GM12878 (cell line): ENCODE measurements at regions not wholly inside any gene's neighbourhood (a gene's known extent, or its start where the extent isn't known, plus 50 kb on each side); places are given as distances from the start of the nearest gene placed in this dataset.
A peak's percentile ranks its signal among the peaks of the same experiment; 100 is the strongest.

Experiments used
- CBX3 ChIP-seq: fragments of 200-600 bp; sonication (generic); IDR thresholded peaks from 2 replicates; pipeline ENCODE4 v1.6.1; 2016; ENCODE audit warnings: low read depth, borderline replicate concordance
- FOS ChIP-seq: IDR thresholded peaks from 3 replicates; pipeline ENCODE4 v1.6.1; 2011; ENCODE audit warnings: borderline replicate concordance; ENCODE audit not compliant: insufficient read length; ENCODE audit errors: extremely low read depth
- FOXK2 ChIP-seq: fragments of 450-650 bp; IDR thresholded peaks from 2 replicates; pipeline ENCODE4 v1.6.1; 2017; ENCODE audit warnings: mild to moderate bottlenecking, moderate library complexity
- HDAC2 ChIP-seq: fragments of 200-600 bp; sonication (generic); IDR thresholded peaks from 2 replicates; pipeline ENCODE4 v1.6.1; 2017
- IRF4 ChIP-seq: IDR thresholded peaks from 2 replicates; pipeline ENCODE4 v1.6.1; 2011; ENCODE audit warnings: low read depth, low read length
- KLF5 ChIP-seq: fragments of 450-650 bp; IDR thresholded peaks from 2 replicates; pipeline ENCODE4 v1.6.1; 2014; ENCODE audit warnings: mild to moderate bottlenecking; ENCODE audit not compliant: partially characterized antibody
- LARP7 ChIP-seq: fragments of 450-650 bp; IDR thresholded peaks from 2 replicates; pipeline ENCODE4 v1.6.1; 2017; ENCODE audit warnings: mild to moderate bottlenecking
- MEF2A ChIP-seq: IDR thresholded peaks from 2 replicates; pipeline ENCODE4 v1.6.1; 2011; ENCODE audit warnings: low read depth, mild to moderate bottlenecking, low read length, moderate library complexity; ENCODE audit not compliant: insufficient read depth
- MXI1 ChIP-seq: fragments of 150-350 bp; IDR thresholded peaks from 2 replicates; pipeline ENCODE4 v1.6.1; 2011; ENCODE audit warnings: low read depth, mild to moderate bottlenecking, inconsistent platforms, low read length, improper control_type of control experiment
- NFIC ChIP-seq: IDR thresholded peaks from 2 replicates; pipeline ENCODE4 v1.6.1; 2012; ENCODE audit warnings: low read depth, mild to moderate bottlenecking, inconsistent platforms, low read length, moderate library complexity
- SIX5 ChIP-seq: IDR thresholded peaks from 2 replicates; pipeline ENCODE4 v1.6.1; 2011; ENCODE audit warnings: mild to moderate bottlenecking, low read depth, low read length, moderate library complexity; ENCODE audit not compliant: severe bottlenecking
- SMC3 ChIP-seq: IDR thresholded peaks from 2 replicates; pipeline ENCODE4 v1.6.1; 2011; ENCODE audit warnings: low read length, improper control_type of control experiment, borderline replicate concordance
- YBX1 ChIP-seq: fragments of 450-650 bp; IDR thresholded peaks from 2 replicates; pipeline ENCODE4 v1.6.1; 2016; ENCODE audit warnings: antibody characterized with exemption
- ZNF24 ChIP-seq: fragments of 450-650 bp; IDR thresholded peaks from 2 replicates; pipeline ENCODE4 v1.6.1; 2017; ENCODE audit warnings: antibody characterized with exemption, mild to moderate bottlenecking
- TF ChIP-seq, protein P1 (sequence below): fragments of 450-650 bp; IDR thresholded peaks from 2 replicates; pipeline ENCODE4 v1.6.1; 2018; ENCODE audit warnings: mild to moderate bottlenecking, low read depth, moderate library complexity; ENCODE audit not compliant: partially characterized antibody
- TF ChIP-seq, protein P2 (sequence below): IDR thresholded peaks from 2 replicates; pipeline ENCODE4 v1.6.1; 2011; ENCODE audit warnings: borderline replicate concordance, low read depth, mild to moderate bottlenecking, moderate library complexity, mixed read lengths, low read length; ENCODE audit not compliant: insufficient read depth; ENCODE audit errors: extremely low read length
- TF ChIP-seq, protein P3 (sequence below): IDR thresholded peaks from 2 replicates; pipeline ENCODE4 v1.6.1; 2012; ENCODE audit warnings: improper control_type of control experiment, low read depth, low read length; ENCODE audit not compliant: insufficient replicate concordance
- TF ChIP-seq, protein P4 (sequence below): fragments of 450-650 bp; IDR thresholded peaks from 2 replicates; pipeline ENCODE4 v1.6.1; 2017; ENCODE audit warnings: mild to moderate bottlenecking, moderate library complexity

DNA sequence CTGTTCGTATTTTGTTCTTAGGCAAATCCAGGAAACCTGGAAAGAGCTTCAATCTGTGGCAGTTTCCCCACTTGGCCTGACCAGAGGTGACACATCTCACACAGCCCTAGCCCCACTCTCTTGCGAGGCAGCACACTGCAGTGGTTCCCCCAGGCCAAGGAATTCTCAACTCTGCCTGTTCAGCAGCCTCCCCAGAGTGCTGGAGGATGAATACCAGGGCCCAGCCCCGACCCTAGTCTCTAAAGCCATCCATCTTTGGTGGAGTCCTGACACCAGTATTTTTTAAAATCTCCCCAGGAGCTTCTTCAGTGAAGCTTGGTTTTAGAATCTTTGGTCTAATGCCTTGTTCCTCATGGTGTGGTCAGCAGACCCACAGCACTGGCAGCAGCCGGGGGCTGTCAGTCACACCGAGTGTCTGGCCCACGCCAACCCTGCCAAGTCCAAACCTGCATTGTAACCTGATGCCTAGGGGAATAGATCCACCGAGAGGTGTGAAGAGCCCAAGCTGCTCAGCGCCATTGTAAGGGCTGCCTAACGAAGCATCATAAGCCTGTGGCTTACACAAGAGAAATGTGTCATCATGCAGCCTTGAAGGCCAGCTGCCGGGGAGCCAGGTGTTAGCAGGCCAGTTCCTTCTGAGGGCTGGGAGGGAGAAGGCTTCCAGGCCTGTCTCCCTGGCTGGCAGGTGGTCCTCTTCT, 428.7 kb upstream of the ID2 start (continued):
- TF ChIP-seq CBX3 (no peak), FOXK2 (no peak), SMC3 (no peak), LARP7 (no peak; the same call in 1 of the 2 replicates), IRF4 (peak; percentile 23; the same call in 1 of the 2 replicates), HDAC2 (no peak), MXI1 (no peak), ZNF24 (no peak), YBX1 (no peak), FOS (no peak), NFIC (no peak), SIX5 (no peak), MEF2A (no peak), KLF5 (no peak)
- TF ChIP-seq, protein P1, sequence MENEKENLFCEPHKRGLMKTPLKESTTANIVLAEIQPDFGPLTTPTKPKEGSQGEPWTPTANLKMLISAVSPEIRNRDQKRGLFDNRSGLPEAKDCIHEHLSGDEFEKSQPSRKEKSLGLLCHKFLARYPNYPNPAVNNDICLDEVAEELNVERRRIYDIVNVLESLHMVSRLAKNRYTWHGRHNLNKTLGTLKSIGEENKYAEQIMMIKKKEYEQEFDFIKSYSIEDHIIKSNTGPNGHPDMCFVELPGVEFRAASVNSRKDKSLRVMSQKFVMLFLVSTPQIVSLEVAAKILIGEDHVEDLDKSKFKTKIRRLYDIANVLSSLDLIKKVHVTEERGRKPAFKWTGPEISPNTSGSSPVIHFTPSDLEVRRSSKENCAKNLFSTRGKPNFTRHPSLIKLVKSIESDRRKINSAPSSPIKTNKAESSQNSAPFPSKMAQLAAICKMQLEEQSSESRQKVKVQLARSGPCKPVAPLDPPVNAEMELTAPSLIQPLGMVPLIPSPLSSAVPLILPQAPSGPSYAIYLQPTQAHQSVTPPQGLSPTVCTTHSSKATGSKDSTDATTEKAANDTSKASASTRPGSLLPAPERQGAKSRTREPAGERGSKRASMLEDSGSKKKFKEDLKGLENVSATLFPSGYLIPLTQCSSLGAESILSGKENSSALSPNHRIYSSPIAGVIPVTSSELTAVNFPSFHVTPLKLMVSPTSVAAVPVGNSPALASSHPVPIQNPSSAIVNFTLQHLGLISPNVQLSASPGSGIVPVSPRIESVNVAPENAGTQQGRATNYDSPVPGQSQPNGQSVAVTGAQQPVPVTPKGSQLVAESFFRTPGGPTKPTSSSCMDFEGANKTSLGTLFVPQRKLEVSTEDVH, result no peak
- TF ChIP-seq, protein P2, sequence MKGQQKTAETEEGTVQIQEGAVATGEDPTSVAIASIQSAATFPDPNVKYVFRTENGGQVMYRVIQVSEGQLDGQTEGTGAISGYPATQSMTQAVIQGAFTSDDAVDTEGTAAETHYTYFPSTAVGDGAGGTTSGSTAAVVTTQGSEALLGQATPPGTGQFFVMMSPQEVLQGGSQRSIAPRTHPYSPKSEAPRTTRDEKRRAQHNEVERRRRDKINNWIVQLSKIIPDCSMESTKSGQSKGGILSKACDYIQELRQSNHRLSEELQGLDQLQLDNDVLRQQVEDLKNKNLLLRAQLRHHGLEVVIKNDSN, result no peak
- TF ChIP-seq, protein P3, sequence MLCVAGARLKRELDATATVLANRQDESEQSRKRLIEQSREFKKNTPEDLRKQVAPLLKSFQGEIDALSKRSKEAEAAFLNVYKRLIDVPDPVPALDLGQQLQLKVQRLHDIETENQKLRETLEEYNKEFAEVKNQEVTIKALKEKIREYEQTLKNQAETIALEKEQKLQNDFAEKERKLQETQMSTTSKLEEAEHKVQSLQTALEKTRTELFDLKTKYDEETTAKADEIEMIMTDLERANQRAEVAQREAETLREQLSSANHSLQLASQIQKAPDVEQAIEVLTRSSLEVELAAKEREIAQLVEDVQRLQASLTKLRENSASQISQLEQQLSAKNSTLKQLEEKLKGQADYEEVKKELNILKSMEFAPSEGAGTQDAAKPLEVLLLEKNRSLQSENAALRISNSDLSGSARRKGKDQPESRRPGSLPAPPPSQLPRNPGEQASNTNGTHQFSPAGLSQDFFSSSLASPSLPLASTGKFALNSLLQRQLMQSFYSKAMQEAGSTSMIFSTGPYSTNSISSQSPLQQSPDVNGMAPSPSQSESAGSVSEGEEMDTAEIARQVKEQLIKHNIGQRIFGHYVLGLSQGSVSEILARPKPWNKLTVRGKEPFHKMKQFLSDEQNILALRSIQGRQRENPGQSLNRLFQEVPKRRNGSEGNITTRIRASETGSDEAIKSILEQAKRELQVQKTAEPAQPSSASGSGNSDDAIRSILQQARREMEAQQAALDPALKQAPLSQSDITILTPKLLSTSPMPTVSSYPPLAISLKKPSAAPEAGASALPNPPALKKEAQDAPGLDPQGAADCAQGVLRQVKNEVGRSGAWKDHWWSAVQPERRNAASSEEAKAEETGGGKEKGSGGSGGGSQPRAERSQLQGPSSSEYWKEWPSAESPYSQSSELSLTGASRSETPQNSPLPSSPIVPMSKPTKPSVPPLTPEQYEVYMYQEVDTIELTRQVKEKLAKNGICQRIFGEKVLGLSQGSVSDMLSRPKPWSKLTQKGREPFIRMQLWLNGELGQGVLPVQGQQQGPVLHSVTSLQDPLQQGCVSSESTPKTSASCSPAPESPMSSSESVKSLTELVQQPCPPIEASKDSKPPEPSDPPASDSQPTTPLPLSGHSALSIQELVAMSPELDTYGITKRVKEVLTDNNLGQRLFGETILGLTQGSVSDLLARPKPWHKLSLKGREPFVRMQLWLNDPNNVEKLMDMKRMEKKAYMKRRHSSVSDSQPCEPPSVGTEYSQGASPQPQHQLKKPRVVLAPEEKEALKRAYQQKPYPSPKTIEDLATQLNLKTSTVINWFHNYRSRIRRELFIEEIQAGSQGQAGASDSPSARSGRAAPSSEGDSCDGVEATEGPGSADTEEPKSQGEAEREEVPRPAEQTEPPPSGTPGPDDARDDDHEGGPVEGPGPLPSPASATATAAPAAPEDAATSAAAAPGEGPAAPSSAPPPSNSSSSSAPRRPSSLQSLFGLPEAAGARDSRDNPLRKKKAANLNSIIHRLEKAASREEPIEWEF, result no peak
- TF ChIP-seq, protein P4, sequence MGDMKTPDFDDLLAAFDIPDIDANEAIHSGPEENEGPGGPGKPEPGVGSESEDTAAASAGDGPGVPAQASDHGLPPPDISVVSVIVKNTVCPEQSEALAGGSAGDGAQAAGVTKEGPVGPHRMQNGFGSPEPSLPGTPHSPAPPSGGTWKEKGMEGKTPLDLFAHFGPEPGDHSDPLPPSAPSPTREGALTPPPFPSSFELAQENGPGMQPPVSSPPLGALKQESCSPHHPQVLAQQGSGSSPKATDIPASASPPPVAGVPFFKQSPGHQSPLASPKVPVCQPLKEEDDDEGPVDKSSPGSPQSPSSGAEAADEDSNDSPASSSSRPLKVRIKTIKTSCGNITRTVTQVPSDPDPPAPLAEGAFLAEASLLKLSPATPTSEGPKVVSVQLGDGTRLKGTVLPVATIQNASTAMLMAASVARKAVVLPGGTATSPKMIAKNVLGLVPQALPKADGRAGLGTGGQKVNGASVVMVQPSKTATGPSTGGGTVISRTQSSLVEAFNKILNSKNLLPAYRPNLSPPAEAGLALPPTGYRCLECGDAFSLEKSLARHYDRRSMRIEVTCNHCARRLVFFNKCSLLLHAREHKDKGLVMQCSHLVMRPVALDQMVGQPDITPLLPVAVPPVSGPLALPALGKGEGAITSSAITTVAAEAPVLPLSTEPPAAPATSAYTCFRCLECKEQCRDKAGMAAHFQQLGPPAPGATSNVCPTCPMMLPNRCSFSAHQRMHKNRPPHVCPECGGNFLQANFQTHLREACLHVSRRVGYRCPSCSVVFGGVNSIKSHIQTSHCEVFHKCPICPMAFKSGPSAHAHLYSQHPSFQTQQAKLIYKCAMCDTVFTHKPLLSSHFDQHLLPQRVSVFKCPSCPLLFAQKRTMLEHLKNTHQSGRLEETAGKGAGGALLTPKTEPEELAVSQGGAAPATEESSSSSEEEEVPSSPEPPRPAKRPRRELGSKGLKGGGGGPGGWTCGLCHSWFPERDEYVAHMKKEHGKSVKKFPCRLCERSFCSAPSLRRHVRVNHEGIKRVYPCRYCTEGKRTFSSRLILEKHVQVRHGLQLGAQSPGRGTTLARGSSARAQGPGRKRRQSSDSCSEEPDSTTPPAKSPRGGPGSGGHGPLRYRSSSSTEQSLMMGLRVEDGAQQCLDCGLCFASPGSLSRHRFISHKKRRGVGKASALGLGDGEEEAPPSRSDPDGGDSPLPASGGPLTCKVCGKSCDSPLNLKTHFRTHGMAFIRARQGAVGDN, result peak; percentile 97
